ENCODE measurements at regions not wholly inside any gene's neighbourhood (a gene's known extent, or its start where the extent isn't known, plus 50 kb on each side); places are given as distances from the start of the nearest gene placed in this dataset.

DNA sequence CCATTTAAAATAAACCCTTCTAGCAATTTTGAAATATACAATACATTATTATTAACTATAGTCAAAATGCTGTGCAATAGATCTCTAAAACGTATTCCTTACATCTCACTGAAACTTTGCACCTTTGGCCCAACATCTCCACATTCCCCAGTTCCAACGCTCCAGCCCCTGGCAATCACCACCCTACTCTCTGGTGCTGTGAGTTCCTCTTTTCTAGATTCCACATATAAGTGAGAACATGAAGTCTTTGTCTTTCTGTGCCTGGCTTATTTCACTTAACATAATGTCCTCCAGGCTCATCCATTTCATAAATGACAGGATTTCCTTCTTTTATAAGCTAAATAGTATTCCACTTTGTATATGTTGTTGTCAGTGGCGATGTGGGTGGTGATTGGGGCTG, 194.7 kb upstream of the RTL1 start:
- TF ChIP-seq SIN3A (IDR thresholded peaks at IDR 0.05; ENCODE audit: borderline replicate concordance, low read depth, low read length) (no peak), SMC3 (IDR thresholded peaks at IDR 0.05; ENCODE audit: low read depth, low read length) (no peak), RAD21 (IDR thresholded peaks at IDR 0.05; ENCODE audit: low read length) (no peak), TAF1 (IDR thresholded peaks at IDR 0.05; ENCODE audit: borderline replicate concordance, low read depth, low read length) (no peak), POLR2AphosphoS5 (IDR thresholded peaks at IDR 0.05; ENCODE audit: low read depth, low read length) (no peak), EZH2phosphoT487 (IDR thresholded peaks at IDR 0.05; ENCODE audit: borderline replicate concordance, low read depth) (no peak), ELF1 (IDR thresholded peaks at IDR 0.05) (no peak), EP300 (IDR thresholded peaks at IDR 0.05; ENCODE audit: borderline replicate concordance in 1 of 2, low read depth in 1 of 2, low read length in 1 of 2) (no peak), RCOR1 (IDR thresholded peaks at IDR 0.05; ENCODE audit: low read length) (no peak)
- TF ChIP-seq, protein P1, sequence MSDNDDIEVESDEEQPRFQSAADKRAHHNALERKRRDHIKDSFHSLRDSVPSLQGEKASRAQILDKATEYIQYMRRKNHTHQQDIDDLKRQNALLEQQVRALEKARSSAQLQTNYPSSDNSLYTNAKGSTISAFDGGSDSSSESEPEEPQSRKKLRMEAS (IDR thresholded peaks at IDR 0.05; ENCODE audit: low read depth): no peak
- TF ChIP-seq, protein P2, sequence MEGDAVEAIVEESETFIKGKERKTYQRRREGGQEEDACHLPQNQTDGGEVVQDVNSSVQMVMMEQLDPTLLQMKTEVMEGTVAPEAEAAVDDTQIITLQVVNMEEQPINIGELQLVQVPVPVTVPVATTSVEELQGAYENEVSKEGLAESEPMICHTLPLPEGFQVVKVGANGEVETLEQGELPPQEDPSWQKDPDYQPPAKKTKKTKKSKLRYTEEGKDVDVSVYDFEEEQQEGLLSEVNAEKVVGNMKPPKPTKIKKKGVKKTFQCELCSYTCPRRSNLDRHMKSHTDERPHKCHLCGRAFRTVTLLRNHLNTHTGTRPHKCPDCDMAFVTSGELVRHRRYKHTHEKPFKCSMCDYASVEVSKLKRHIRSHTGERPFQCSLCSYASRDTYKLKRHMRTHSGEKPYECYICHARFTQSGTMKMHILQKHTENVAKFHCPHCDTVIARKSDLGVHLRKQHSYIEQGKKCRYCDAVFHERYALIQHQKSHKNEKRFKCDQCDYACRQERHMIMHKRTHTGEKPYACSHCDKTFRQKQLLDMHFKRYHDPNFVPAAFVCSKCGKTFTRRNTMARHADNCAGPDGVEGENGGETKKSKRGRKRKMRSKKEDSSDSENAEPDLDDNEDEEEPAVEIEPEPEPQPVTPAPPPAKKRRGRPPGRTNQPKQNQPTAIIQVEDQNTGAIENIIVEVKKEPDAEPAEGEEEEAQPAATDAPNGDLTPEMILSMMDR (IDR thresholded peaks at IDR 0.05): no peak
- TF ChIP-seq, protein P3, sequence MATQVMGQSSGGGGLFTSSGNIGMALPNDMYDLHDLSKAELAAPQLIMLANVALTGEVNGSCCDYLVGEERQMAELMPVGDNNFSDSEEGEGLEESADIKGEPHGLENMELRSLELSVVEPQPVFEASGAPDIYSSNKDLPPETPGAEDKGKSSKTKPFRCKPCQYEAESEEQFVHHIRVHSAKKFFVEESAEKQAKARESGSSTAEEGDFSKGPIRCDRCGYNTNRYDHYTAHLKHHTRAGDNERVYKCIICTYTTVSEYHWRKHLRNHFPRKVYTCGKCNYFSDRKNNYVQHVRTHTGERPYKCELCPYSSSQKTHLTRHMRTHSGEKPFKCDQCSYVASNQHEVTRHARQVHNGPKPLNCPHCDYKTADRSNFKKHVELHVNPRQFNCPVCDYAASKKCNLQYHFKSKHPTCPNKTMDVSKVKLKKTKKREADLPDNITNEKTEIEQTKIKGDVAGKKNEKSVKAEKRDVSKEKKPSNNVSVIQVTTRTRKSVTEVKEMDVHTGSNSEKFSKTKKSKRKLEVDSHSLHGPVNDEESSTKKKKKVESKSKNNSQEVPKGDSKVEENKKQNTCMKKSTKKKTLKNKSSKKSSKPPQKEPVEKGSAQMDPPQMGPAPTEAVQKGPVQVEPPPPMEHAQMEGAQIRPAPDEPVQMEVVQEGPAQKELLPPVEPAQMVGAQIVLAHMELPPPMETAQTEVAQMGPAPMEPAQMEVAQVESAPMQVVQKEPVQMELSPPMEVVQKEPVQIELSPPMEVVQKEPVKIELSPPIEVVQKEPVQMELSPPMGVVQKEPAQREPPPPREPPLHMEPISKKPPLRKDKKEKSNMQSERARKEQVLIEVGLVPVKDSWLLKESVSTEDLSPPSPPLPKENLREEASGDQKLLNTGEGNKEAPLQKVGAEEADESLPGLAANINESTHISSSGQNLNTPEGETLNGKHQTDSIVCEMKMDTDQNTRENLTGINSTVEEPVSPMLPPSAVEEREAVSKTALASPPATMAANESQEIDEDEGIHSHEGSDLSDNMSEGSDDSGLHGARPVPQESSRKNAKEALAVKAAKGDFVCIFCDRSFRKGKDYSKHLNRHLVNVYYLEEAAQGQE (IDR thresholded peaks at IDR 0.05; ENCODE audit: low read depth, low read length): no peak

Measured in SK-N-SH (cell line).